ENCODE measurements at regions not wholly inside any gene's neighbourhood (a gene's known extent, or its start where the extent isn't known, plus 50 kb on each side); places are given as distances from the start of the nearest gene placed in this dataset.

GRCh38 chr11:127217452-127218274 lies 217.1 kb upstream of the KIRREL3 start:
- Histone ChIP-seq H3K27me3 (no peaks in the 10 kb centered on the region), H3K4me3 (no peak overlapping the region), H3K9me3 (replicated peaks) (no peaks in the 10 kb centered on the region), H3K36me3 (no peaks in the 10 kb centered on the region), H3K27ac (no peak overlapping the region), H3K4me1 (no peaks in the 10 kb centered on the region)
- DNase-seq, result no peak

DNA sequence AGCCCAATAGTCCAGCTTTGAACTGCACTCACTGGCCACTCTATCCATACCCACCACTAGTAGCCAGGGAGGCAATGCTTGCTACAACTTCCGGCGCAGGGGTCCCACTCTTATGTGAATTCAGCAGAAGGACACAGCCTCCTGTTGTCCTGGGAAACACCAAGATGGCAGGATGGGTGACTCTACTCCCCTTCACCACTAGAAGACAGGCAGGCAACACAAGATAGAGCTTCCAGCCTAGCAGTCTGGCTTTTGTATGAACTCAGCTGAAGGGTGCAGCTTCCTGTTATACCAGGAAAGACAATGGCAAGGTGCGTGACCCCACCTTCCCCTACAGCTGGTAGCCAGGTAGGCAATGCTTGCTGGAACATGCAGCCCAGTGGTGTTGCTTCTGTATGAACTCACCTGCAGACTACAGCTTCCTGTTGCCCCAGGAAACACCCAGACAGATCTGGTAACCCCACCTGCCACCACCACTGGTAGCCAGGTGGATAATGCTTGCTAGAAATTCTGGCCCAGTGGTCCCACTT lies 205.2 kb upstream of the KIRREL3 start:
- no peak overlapping the region for H3K27ac ChIP-seq

DNA sequence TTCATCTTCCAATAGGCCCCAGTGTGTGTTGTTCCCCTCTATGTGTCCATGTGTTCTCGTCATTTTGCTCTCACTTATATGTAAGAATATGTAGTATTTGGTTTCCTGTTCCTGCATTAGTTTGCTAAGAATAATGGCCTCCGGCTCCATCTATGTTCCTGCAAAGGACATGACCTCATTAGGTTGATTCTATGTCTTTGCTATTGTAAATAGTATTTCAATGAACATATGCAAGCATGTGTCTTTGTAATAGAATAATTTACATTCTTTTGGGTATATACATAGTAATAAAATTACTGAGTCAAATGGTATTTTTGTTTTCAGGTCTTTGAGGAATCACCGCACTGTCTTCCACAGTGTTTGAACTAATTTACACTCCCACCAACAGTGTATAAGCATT lies 202.9 kb upstream of the KIRREL3 start:
- no peaks in the 10 kb centered on the region for H3K36me3 ChIP-seq
- peaks cover 12% of the 10 kb centered on the region for H3K4me1 ChIP-seq
- no peak overlapping the region for H3K27ac ChIP-seq
- no peak for DNase-seq
- H3K27me3 ChIP-seq, result no peaks in the 10 kb centered on the region
- H3K9me3 ChIP-seq (replicated peaks), result no peaks in the 10 kb centered on the region
- no peak overlapping the region for H3K4me3 ChIP-seq

More for the DNA sequence above, 205.2 kb upstream of the KIRREL3 start:
- H3K4me1 ChIP-seq, result no peaks in the 10 kb centered on the region
- no peaks in the 10 kb centered on the region for H3K27me3 ChIP-seq
- no peaks in the 10 kb centered on the region for H3K9me3 ChIP-seq (replicated peaks)
- DNase-seq, result no peak
- H3K4me3 ChIP-seq, result no peak overlapping the region
- no peaks in the 10 kb centered on the region for H3K36me3 ChIP-seq

- no peaks in the 10 kb centered on the region for H3K27me3 ChIP-seq
These were observed 201.5 kb upstream of the KIRREL3 start for GRCh38 chr11:127202105-127202504.

DNA sequence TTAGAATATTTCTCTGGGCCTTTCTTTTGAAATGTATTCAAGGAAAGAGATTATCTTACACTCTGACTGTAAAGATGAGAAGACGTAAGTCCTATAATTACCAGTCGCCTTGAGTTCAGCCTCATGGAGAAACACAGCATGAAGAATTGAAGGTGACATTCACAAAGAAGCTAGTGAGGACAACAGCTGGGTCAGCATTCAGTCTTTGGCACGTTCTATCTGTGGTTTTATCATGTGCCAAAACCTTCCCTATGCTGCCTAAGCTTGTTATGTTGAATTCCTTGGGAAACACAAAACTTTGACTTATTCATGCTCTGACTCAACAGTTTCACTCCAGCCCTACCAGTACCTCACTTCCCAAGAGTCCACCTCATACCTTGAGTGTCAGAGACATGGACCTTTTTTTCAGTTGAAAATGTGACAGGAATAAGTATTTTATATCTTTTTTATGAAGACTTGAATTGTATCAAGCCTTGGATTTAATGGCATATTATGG lies 198.8 kb upstream of the KIRREL3 start:
- peak overlapping the region; percentile 71 for H3K27ac ChIP-seq
- DNase-seq, result peak; percentile 33 to 74
- no peaks in the 10 kb centered on the region for H3K9me3 ChIP-seq (replicated peaks)
- no peaks in the 10 kb centered on the region for H3K36me3 ChIP-seq
- no peak overlapping the region for H3K4me3 ChIP-seq
- H3K4me1 ChIP-seq, result peaks cover 32% of the 10 kb centered on the region
- no peaks in the 10 kb centered on the region for H3K27me3 ChIP-seq

More at GRCh38 chr11:127202105-127202504, 201.5 kb upstream of the KIRREL3 start:
- H3K9me3 ChIP-seq (replicated peaks), result no peaks in the 10 kb centered on the region
- H3K27ac ChIP-seq, result no peak overlapping the region
- H3K4me1 ChIP-seq, result peaks cover 12% of the 10 kb centered on the region
- no peak overlapping the region for H3K4me3 ChIP-seq
- no peaks in the 10 kb centered on the region for H3K36me3 ChIP-seq
- no peak for DNase-seq

DNA sequence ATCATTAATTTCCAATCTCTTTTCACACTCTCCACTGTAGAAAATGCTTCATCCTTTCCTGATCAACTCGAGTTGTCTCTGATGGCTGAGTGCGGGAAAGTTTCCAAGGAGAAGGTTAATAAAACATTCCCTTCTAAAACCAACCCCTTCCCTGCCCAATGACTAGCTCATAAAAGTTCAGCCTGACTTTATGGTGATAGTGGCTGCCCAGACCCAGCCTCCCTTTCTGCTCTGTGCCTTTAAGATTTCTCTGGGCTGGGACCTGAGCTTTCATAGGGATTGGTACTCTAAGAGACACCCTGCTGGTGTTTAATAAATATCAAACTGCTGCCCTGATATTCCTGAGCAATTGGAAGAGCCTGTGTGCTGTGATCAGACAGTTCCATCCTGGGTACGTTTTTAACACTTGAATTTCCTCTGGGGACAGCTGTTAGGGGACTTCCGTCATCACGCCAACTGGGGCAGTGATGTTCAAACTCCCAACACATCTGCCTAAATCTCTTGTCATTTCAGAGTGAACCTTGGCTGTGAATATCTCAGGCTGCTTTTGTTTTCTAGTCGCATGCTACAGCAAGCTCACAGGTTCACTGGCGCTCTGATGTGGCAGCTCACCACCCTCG lies 195.0 kb upstream of the KIRREL3 start:
- H3K27me3 ChIP-seq, result no peaks in the 10 kb centered on the region
- no peak overlapping the region for H3K4me3 ChIP-seq
- peaks cover 40% of the 10 kb centered on the region for H3K4me1 ChIP-seq
- H3K27ac ChIP-seq, result peak overlapping the region; percentile 82
- DNase-seq, result peak; percentile 34 to 71
- no peaks in the 10 kb centered on the region for H3K9me3 ChIP-seq (replicated peaks)
- H3K36me3 ChIP-seq, result no peaks in the 10 kb centered on the region

GRCh38 chr11:127194521-127194920 lies 194.0 kb upstream of the KIRREL3 start:
- no peak overlapping the region for H3K4me3 ChIP-seq
- H3K9me3 ChIP-seq (replicated peaks), result no peaks in the 10 kb centered on the region
- no peaks in the 10 kb centered on the region for H3K27me3 ChIP-seq
- peaks cover 36% of the 10 kb centered on the region for H3K4me1 ChIP-seq
- DNase-seq, result no peak
- no peaks in the 10 kb centered on the region for H3K36me3 ChIP-seq
- peak overlapping the region; percentile 82 for H3K27ac ChIP-seq

DNA sequence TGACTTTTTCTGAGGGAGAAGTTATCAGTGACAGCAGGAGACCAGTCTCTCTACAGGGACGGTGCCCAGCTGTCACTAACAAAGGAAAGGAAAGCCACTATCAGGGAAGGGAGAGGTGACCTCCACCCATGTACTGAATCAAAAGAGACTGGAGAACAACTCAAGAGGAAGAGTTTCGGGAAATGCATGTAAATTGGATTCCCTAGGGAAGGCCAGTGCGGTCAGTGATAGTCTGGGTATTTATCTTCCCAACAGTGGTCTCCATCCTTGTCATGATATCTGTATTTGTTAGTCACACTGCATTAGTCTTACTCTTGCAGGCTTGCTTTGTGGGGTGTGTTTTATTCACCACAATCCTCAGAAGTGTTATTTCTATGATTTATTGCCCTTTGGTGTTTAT lies 193.4 kb upstream of the KIRREL3 start:
- Histone ChIP-seq H3K4me3 (no peak overlapping the region), H3K27me3 (no peaks in the 10 kb centered on the region), H3K27ac (peak overlapping the region; percentile 82), H3K4me1 (peaks cover 32% of the 10 kb centered on the region), H3K9me3 (replicated peaks) (no peaks in the 10 kb centered on the region), H3K36me3 (no peaks in the 10 kb centered on the region)
- DNase-seq, result peak; percentile 47 to 75

GRCh38 chr11:127191689-127192088 lies 191.1 kb upstream of the KIRREL3 start:
- peaks cover 28% of the 10 kb centered on the region for H3K4me1 ChIP-seq
- H3K36me3 ChIP-seq, result no peaks in the 10 kb centered on the region
- no peaks in the 10 kb centered on the region for H3K27me3 ChIP-seq
- no peak overlapping the region for H3K4me3 ChIP-seq
- DNase-seq, result peak in 1 of 2 experiments; percentile 5
- H3K9me3 ChIP-seq (replicated peaks), result no peaks in the 10 kb centered on the region
- no peak overlapping the region for H3K27ac ChIP-seq

DNA sequence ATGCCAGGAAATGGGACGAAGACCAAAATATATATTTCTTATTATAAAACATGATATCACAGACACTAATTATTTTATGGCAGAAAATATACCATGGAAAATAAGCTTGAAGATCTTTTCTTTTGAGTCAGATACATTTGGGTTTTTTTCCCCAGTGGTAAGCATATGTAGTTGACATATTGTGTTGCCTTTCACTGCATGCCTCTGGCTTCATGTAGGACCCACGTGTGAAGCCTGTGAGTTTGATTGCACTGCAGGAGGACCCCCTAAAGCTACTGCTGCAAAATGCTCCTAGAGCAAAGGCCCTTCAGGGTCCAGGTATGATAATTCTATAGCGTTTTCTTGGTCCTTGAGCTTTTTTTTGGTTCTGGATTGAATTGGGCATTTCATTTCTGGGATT lies 190.7 kb upstream of the KIRREL3 start:
- DNase-seq, result no peak
- Histone ChIP-seq H3K9me3 (replicated peaks) (no peaks in the 10 kb centered on the region), H3K27me3 (no peaks in the 10 kb centered on the region), H3K27ac (no peak overlapping the region), H3K4me3 (no peak overlapping the region), H3K36me3 (no peaks in the 10 kb centered on the region), H3K4me1 (peaks cover 24% of the 10 kb centered on the region)

- H3K4me1 ChIP-seq, result no peaks in the 10 kb centered on the region
- no peaks in the 10 kb centered on the region for H3K27me3 ChIP-seq
- H3K36me3 ChIP-seq, result no peaks in the 10 kb centered on the region
- DNase-seq, result peak; percentile 30 to 66
- no peak overlapping the region for H3K27ac ChIP-seq
- H3K4me3 ChIP-seq, result no peak overlapping the region
- no peaks in the 10 kb centered on the region for H3K9me3 ChIP-seq (replicated peaks)
These were observed 182.1 kb upstream of the KIRREL3 start for GRCh38 chr11:127182586-127183203.

DNA sequence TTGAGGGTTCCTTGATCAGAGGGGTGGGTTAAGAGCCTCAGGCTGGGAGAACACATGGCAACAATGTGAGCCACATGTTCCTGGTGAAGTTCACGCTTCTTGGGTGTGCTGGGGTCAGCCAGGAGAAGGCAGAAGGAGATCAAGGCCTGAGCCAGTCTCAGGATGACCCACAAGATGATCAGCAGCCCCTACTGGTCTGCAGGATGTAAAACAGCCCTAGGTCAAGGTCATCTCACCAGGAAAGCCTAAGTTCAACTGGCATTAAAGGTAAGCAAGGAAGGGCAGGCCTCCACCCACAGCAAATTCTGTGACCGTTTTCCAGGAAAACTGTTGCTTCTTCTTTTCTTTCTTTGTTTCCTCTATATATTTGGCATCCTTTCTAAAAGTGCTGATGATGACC lies 156.7 kb upstream of the KIRREL3 start:
- no peaks in the 10 kb centered on the region for H3K4me1 ChIP-seq
- no peaks in the 10 kb centered on the region for H3K36me3 ChIP-seq
- H3K9me3 ChIP-seq (replicated peaks), result no peaks in the 10 kb centered on the region
- H3K27ac ChIP-seq, result no peak overlapping the region
- no peak overlapping the region for H3K4me3 ChIP-seq
- no peaks in the 10 kb centered on the region for H3K27me3 ChIP-seq
- no peak for DNase-seq

GRCh38 chr11:127149410-127149809 lies 148.8 kb upstream of the KIRREL3 start:
- Histone ChIP-seq H3K36me3 (no peaks in the 10 kb centered on the region), H3K4me1 (no peaks in the 10 kb centered on the region), H3K27ac (no peak overlapping the region), H3K27me3 (no peaks in the 10 kb centered on the region), H3K4me3 (no peak overlapping the region), H3K9me3 (replicated peaks) (no peaks in the 10 kb centered on the region)
- no peak for DNase-seq

DNA sequence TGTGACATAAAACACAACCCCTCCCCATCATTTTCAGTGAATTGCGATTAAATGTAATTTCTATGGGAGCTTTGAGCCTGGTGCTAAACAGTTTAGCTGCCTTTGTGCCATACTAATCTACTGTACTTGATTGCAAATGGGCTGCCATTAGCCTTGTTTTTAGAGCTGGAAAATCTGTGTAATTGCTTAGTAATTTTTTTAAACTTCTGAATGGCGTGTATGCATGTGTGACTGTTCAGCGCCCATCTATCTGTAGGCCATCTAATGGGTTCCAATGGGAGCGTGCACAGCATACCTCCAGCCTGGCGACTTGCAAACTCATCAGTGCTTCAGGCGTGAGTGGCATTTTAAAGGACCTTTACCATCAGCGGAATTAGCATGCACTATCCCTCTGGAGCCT lies 142.7 kb upstream of the KIRREL3 start:
- H3K9me3 ChIP-seq (replicated peaks), result no peaks in the 10 kb centered on the region
- no peak overlapping the region for H3K4me3 ChIP-seq
- H3K4me1 ChIP-seq, result no peaks in the 10 kb centered on the region
- H3K27ac ChIP-seq, result no peak overlapping the region
- no peak for DNase-seq
- H3K36me3 ChIP-seq, result no peaks in the 10 kb centered on the region
- H3K27me3 ChIP-seq, result no peaks in the 10 kb centered on the region

- H3K36me3 ChIP-seq, result no peaks in the 10 kb centered on the region
- H3K9me3 ChIP-seq (replicated peaks), result no peaks in the 10 kb centered on the region
- H3K27ac ChIP-seq, result no peak overlapping the region
- no peak for DNase-seq
- no peaks in the 10 kb centered on the region for H3K27me3 ChIP-seq
- no peak overlapping the region for H3K4me3 ChIP-seq
- no peaks in the 10 kb centered on the region for H3K4me1 ChIP-seq
These were observed 138.0 kb upstream of the KIRREL3 start for GRCh38 chr11:127138613-127139012.

All from SJCRH30 (cell line).